Mesodermal cell (in vitro differentiated cells): ENCODE measurements at regions not wholly inside any gene's neighbourhood (a gene's known extent, or its start where the extent isn't known, plus 50 kb on each side); places are given as distances from the start of the nearest gene placed in this dataset.
"Not testable (repeated sequence)": the region's sequence is repeated elsewhere in the genome, so short reads cannot be mapped to it uniquely, and the experiment has no call there.

Experiments used
- H3K27ac ChIP-seq: 2 replicates; pipeline ENCODE4 v1.7.0; 2013; ENCODE audit warnings: mild to moderate bottlenecking, low read depth, low read length, moderate library complexity; ENCODE audit not compliant: severe bottlenecking
- H3K36me3 ChIP-seq: 2 replicates; pipeline ENCODE4 v1.7.1; 2013; ENCODE audit warnings: mild to moderate bottlenecking, low read length, moderate library complexity; ENCODE audit not compliant: control insufficient read depth, insufficient read depth
- H3K4me1 ChIP-seq: one replicate; pipeline ENCODE4 v1.7.1; 2013; ENCODE audit warnings: mild to moderate bottlenecking, low read length; ENCODE audit not compliant: insufficient read depth, control insufficient read depth, poor library complexity, severe bottlenecking
- H3K4me3 ChIP-seq: 2 replicates; pipeline ENCODE4 v1.7.0; 2013; ENCODE audit warnings: low read length, control low read depth, mild to moderate bottlenecking; ENCODE audit not compliant: insufficient read depth, poor library complexity, severe bottlenecking; ENCODE audit errors: extremely low read depth
- H3K9me3 ChIP-seq: 2 replicates; pipeline ENCODE4 v1.7.1; 2013; ENCODE audit warnings: mild to moderate bottlenecking, low read length, moderate library complexity; ENCODE audit not compliant: control insufficient read depth
- WGBS, 2 experiments: methylation state at CpG; one replicate each; pipeline ENCODE4 v1.1.5; 2013; ENCODE audit warnings: missing lambda C conversion rate in 2 of 2; ENCODE audit not compliant: insufficient coverage in 2 of 2; 5-methylcytosine and 5-hydroxymethylcytosine counted together

GRCh38 chr11:121372671-121373429 lies 79.3 kb upstream of the SORL1 start:
- Histone ChIP-seq H3K4me1 (peaks cover 8% of the 10 kb centered on the region), H3K27ac (no peak overlapping the region), H3K4me3 (no peak overlapping the region), H3K9me3 (no peaks in the 10 kb centered on the region), H3K36me3 (no peaks in the 10 kb centered on the region)
- 77 to 96% methylated on average over 4 of the region's 7 CpGs for WGBS, 2 experiments

GRCh38 chr11:121374286-121374985 lies 77.7 kb upstream of the SORL1 start:
- Histone ChIP-seq H3K4me1 (peaks cover 8% of the 10 kb centered on the region), H3K4me3 (no peak overlapping the region), H3K27ac (no peak overlapping the region), H3K36me3 (no peaks in the 10 kb centered on the region), H3K9me3 (no peaks in the 10 kb centered on the region)
- WGBS, 2 experiments, result 25 to 100% methylated on average over 1 of the region's 2 CpGs

GRCh38 chr11:121376130-121376529 lies 76.0 kb upstream of the SORL1 start:
- H3K27ac ChIP-seq, result no peak overlapping the region
- peaks cover 8% of the 10 kb centered on the region for H3K4me1 ChIP-seq
- WGBS, 2 experiments, result 77 to 88% methylated on average over 3 of the region's 3 CpGs
- H3K36me3 ChIP-seq, result no peaks in the 10 kb centered on the region
- no peaks in the 10 kb centered on the region for H3K9me3 ChIP-seq
- H3K4me3 ChIP-seq, result no peak overlapping the region

- H3K27ac ChIP-seq, H3K4me3 ChIP-seq, H3K9me3 ChIP-seq, H3K36me3 ChIP-seq, H3K4me1 ChIP-seq: not testable (repeated sequence)
- WGBS, 2 experiments, result 72% methylated on average over 2 of the region's 2 CpGs; no CpG with 5 or more reads in 1 of the 2 experiments
These were observed 72.8 kb upstream of the SORL1 start for GRCh38 chr11:121379145-121379810.

GRCh38 chr11:121383716-121384115 lies 68.4 kb upstream of the SORL1 start:
- H3K4me3 ChIP-seq, result no peak overlapping the region
- H3K27ac ChIP-seq, result no peak overlapping the region
- no peaks in the 10 kb centered on the region for H3K4me1 ChIP-seq
- no peaks in the 10 kb centered on the region for H3K36me3 ChIP-seq
- no peaks in the 10 kb centered on the region for H3K9me3 ChIP-seq
- WGBS, 2 experiments, result 93 to 100% methylated on average over 1 to 4 of the region's 4 CpGs

- WGBS, 2 experiments, result 60 to 79% methylated on average over 1 of the region's 1 CpG
- Histone ChIP-seq H3K27ac (no peak overlapping the region), H3K36me3 (no peaks in the 10 kb centered on the region), H3K4me1 (no peaks in the 10 kb centered on the region), H3K9me3 (no peaks in the 10 kb centered on the region), H3K4me3 (no peak overlapping the region)
These were observed 66.4 kb upstream of the SORL1 start for GRCh38 chr11:121385688-121386087.
